Esophagus mucosa (tissue), 1 donor: ENCODE measurements at regions not wholly inside any gene's neighbourhood (a gene's known extent, or its start where the extent isn't known, plus 50 kb on each side); places are given as distances from the start of the nearest gene placed in this dataset.

ENCODE experiments used
- ATAC-seq: fragments of 200-7000 bp; cut with Tn5 transposase; one replicate; pipeline ENCODE4 v1.9.1; 2020
- donor health status: DM: yes; HTN: yes; CAD: no.

- ATAC-seq = no peak
These were observed 77.6 kb upstream of the PROK2 start for GRCh38 chr3:71862371-71863140.

- peak; percentile 79 for ATAC-seq
These were observed 74.2 kb upstream of the PROK2 start for GRCh38 chr3:71859123-71859519.

- ATAC-seq = no peak
These were observed 73.7 kb upstream of the PROK2 start for GRCh38 chr3:71858503-71859122.

- no peak for ATAC-seq
These were observed 73.0 kb upstream of the PROK2 start for GRCh38 chr3:71857956-71858355.

GRCh38 chr3:71854706-71855105, 69.8 kb upstream of the PROK2 start:
- no peak for ATAC-seq

- no peak for ATAC-seq
These were observed 69.1 kb upstream of the PROK2 start for GRCh38 chr3:71854096-71854495.

- no peak for ATAC-seq
These were observed 66.9 kb upstream of the PROK2 start for GRCh38 chr3:71851878-71852277.

DNA sequence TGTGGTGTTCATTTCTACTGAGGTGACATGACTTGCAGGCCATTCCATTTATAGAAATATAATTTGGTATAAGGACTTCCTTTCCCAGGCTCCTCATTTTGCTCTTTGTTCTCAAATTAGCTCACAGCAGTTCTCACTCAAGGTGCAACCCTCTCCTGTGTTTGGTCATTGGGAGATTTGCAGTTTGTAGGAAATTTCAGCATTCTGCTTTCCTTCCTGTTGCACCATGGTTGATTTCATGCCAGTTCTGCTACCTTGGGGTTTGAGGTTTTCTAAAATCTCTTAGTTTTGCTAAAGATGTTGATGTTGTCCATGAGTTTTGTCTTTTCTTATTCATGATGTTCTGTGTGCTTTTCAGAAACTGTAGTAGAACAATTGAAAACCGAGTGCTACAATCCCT, 65.7 kb upstream of the PROK2 start:
- ATAC-seq = no peak

GRCh38 chr3:71849681-71850080, 64.7 kb upstream of the PROK2 start:
- peak; percentile 22 for ATAC-seq

GRCh38 chr3:71847794-71848193, 62.8 kb upstream of the PROK2 start:
- ATAC-seq = no peak

DNA sequence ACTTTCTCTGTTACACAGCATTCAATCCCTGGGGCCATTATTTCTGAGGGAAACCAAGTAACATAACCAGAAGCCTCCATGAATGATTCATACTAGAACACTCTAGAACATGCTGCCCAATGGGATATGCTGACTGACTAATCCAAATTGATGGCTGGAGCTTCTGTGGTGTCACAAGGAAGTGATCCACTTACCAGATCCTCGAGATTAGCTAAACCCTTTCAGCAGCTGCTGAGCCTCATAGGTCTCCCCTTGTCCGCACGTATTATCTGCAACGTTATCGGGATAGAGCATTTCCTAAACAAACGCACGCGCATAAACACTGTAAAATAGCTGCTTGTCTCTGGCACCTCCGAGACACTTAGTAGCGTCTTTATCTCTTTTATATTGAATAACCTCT, 61.2 kb upstream of the PROK2 start:
- ATAC-seq = no peak

- ATAC-seq = no peak
These were observed 58.1 kb upstream of the PROK2 start for GRCh38 chr3:71843071-71843470.

GRCh38 chr3:71838406-71838805, 53.5 kb upstream of the PROK2 start:
- ATAC-seq = no peak
